NCI-H187 (cell line): ENCODE measurements at regions not wholly inside any gene's neighbourhood (a gene's known extent, or its start where the extent isn't known, plus 50 kb on each side); places are given as distances from the start of the nearest gene placed in this dataset.

Source experiments
- DNase-seq, 2 experiments: peaks; one replicate each; lab custom pipeline; 2025; lab: John Stamatoyannopoulos, UW

- DNase-seq = no peak
These were observed 99.8 kb upstream of the ROPN1 start for GRCh38 chr3:124091716-124092115.

GRCh38 chr3:124092811-124093210 is 100.9 kb upstream of the ROPN1 start:
- no peak for DNase-seq

GRCh38 chr3:124094496-124094895 is 102.6 kb upstream of the ROPN1 start:
- no peak for DNase-seq

DNA sequence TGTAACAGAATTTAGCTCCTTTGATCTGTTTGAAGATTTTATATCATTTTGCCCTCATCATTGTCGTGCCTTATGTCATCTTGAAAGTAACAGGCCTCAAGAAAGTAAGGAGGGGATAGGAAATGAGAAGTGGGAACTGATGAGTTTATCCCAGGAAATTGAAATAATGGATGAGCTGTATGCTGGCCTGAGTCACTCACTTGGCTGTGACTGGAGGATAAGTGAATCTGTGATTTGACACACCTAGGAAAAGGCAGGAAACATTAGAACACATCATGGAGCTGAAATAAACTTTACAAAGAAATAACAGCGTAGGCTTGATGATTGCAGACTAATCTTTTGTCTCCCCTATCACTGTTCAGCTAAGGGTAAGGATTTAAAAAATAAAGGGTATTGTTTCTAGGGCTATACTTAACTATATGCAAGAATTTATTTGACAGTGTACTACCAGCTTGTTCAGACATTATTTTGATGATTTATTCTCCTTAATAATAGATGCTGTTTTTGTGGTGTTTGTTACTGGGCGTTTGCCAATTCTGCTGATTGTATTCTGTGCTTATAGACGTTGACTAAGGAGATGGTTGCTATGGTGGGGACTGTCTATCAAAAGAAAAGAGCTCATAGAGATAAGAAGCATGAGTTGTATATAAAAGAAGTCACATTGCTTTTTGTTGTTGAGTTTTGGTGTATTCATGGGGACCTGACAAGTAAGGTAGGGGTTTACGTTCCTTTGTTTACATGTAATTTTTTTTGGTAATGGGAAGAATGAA is 105.6 kb upstream of the ROPN1 start:
- DNase-seq = no peak

DNA sequence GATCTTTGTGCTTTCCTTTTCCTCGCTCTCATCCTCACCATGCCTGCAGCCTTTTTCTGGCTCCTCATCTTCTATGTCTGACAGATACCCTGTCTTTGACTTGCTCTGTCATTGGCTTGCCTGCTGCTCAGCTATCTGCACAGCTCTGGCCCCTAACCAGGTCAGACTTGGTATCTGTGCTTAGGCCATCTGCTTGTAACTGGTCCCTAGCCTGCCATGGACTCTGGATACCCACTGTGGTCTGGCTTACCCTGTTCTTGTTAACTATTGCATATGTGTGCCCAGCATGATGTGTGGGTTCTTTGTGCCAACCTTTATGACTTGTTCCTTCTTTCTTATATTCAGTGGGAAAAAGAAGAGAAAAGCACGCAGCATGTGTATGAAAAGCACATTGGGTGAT is 109.7 kb upstream of the ROPN1 start:
- no peak for DNase-seq

GRCh38 chr3:124107104-124107890 is 115.4 kb upstream of the ROPN1 start:
- no peak for DNase-seq

GRCh38 chr3:124108446-124108845 is 116.5 kb upstream of the ROPN1 start:
- DNase-seq = no peak

DNA sequence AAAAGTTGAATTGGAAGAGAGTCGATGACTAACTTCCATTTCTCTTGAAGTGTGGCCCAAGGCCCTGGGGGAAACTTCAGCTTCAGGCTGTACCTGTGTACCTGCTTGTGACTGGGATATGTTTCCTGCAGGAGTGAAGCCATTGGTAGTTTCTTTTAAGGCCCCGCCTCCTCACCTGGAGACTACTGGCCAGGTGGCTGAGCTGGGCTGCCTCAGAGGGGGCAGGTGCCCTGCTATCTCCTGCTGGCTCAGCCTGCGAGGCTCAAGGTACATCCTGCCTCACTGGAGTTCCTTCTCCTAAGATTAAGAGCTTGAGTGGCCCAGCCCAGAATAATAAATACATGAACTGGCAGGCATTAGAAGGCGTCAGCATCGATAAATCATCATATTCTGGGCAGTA is 121.6 kb upstream of the ROPN1 start:
- no peak for DNase-seq

- DNase-seq = no peak
These were observed 123.4 kb upstream of the ROPN1 start for GRCh38 chr3:124115279-124115678.

DNA sequence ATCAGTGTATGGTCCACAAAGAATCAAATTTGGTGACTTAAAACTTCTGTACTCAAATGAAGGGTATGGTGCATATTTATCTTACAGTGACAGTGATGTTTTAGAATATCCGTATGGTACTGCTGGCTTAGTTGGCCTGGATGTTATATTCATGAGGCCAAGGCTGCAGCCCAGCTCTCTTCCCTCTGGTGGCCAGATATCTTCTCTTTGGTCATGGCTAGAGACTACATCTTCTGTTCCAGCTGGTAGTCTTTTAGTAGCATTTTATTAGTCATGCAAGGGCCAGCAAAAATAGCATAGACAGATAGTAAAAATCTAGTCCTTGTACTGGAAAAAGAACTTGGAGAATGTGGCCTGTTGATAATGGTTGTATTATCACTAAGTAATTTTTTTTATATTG is 124.0 kb upstream of the ROPN1 start:
- DNase-seq = no peak

- no peak for DNase-seq
These were observed 125.0 kb upstream of the ROPN1 start for GRCh38 chr3:124116906-124117305.

DNA sequence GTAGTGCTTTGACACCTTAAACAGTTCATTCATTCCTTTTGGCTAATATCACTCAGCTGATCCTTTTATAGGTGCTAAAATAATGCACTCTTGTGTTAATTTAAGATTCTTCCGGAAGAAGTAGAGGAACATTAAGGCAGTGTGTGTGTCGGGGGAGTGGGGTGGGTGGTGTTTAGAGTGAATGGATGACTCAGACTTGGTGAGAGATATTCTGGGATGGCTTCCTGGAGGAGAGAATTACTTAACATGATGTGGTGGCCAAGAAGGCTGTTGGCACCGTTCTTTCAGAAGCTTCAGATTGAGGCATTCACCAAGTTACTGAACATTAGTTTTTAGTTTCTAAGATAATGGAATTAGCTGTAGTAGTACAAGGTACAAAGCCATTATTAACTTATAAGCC is 125.6 kb upstream of the ROPN1 start:
- DNase-seq = no peak

- no peak for DNase-seq
These were observed 126.5 kb upstream of the ROPN1 start for GRCh38 chr3:124118397-124118796.

DNA sequence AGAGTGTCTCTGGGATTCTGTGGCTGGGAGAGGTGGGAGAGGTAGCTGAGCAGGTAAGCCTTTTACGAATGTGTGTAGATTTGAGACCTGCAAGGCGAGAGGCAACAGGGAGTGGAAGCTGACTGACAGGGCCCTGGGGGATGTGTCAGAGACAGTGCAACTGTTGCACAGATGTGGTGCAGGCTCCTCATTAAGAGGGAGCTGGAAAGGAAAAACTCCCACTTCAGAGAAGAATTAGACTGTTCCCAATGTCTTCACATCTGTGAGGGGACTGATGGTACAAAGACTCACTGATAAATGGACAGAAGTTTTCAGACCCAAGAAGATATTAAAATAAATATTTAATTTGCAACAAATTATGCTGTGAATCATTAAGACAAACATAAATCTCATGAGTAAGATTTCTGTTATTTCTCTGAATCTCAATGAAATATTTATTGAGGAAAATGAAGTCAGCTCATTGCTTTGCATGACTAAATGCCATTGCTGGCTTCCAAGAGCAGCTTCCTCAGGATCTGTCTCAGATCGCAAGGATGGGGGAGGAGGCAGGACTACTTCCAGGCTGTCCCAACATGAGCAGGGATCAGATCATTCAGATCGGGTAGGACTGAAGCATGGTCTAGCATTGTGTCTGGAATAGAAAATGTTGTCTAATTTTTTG is 127.3 kb upstream of the ROPN1 start:
- DNase-seq = no peak

GRCh38 chr3:124121379-124122312 is 129.7 kb upstream of the ROPN1 start:
- no peak for DNase-seq

GRCh38 chr3:124125315-124125714 is 133.4 kb upstream of the ROPN1 start:
- DNase-seq = no peak

GRCh38 chr3:124126436-124127023 is 134.6 kb upstream of the ROPN1 start:
- no peak for DNase-seq

GRCh38 chr3:124131158-124131557 is 139.2 kb upstream of the ROPN1 start:
- DNase-seq = no peak

- no peak for DNase-seq
These were observed 139.7 kb upstream of the ROPN1 start for GRCh38 chr3:124131580-124131979.

DNA sequence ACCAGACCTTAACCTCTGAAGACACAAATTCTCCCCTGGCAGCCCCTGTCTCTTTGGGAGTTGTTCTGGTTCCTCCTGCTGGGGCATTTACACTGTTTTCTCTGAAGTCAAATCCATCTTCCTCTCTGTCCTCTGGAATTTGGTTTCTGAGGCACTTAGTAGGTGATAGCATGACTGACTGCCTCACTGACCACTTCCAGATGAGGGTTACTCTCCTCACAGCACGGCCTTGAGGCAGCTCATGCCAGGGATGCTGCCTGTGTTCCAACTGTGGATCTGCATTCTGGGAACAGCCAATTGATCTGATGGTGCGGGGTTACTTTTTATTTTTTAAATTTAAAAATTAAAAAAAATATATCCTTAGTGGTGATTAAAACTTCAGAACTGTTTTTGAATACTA is 140.9 kb upstream of the ROPN1 start:
- no peak for DNase-seq

DNA sequence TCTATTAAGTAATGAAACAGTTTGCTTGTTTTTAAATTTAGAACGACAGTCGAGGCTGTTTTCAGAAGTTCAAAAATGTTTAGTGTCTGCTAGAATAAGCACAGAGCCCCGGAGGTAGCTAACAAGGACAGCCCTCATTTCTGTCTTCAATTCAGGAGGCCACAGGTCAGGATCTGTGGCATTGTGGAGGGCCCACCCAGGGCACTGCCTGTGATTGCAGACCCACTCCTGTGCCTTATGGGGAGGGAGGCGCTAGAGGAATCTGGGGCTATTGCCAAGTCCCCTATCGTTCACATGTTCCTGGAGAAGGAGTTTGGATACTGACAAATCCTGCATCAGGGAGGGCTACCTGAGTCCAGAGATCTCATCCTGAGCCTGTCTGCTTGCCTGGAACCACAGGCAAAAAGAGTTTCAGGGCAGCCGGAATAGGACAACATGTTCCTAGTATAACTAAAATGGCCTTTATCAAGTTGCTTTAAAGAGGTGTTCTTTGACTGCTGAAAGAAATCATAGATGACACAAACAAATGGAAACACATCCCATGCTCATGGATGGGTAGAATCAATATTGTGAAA is 141.5 kb upstream of the ROPN1 start:
- no peak for DNase-seq
